ENCODE measurements at regions not wholly inside any gene's neighbourhood (a gene's known extent, or its start where the extent isn't known, plus 50 kb on each side); places are given as distances from the start of the nearest gene placed in this dataset.

DNA sequence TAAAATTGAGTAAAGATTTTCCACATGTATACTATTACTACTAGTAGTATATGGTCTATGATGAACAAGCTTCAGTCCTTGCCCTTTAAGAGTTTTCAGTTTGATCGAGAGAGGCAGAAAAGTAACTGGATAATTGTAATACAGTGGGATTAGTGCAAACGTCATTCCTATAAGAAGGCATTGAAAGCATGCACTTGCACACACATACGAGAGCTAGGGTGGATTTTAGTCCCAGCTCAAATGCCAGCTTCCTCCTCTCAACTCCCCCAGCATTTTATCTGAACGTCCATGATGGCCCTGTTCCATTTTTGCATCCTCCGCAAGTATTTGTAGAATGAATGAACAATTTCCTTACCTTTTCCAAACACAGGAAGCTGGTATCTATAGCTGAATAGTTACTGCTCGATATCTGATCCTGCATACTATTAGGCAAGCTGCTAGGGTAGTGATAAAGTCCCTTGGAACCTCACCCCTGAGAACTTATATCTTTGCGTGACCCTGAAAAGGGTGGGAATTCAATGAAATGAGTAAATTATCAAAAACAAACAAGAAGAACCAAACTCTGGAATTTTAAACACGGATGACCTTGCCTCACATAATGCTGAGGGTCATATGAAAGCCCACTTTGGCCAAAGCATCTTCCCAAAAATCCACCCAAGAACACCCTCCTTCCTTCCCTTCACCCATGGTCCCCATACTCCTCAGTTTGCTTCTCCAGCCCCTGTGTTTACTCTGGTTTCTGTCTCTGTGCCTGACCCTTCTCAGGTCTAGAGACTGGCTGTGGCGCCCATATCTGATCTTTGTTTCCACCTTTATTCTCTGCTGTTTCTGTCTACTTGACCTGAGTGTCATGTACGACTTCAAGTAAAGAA lies 60.5 kb downstream of the TMEM100 start:
- TF ChIP-seq SP1 (IDR thresholded peaks at IDR 0.05) (no peak), CTCF (IDR thresholded peaks at IDR 0.05; ENCODE audit: low read depth, low read length, missing input control) (no peak), REST (IDR thresholded peaks at IDR 0.05) (no peak), GABPA (IDR thresholded peaks at IDR 0.05 in 1 of 2, conservative IDR thresholded peaks at IDR 0.05 in 1 of 2) (no peak), RAD21 (IDR thresholded peaks at IDR 0.05) (no peak), EGR1 (IDR thresholded peaks at IDR 0.05; ENCODE audit: low read depth in 2 of 2) (no peak), ZBTB33 (IDR thresholded peaks at IDR 0.05) (no peak), JUND (IDR thresholded peaks at IDR 0.05) (no peak), TAF1 (conservative IDR thresholded peaks at IDR 0.05) (no peak), NR2F2 (IDR thresholded peaks at IDR 0.05) (no peak), FOXA2 (IDR thresholded peaks at IDR 0.05) (no peak)

Data from liver (tissue), 3 donors.